ENCODE measurements at regions not wholly inside any gene's neighbourhood (a gene's known extent, or its start where the extent isn't known, plus 50 kb on each side); places are given as distances from the start of the nearest gene placed in this dataset.

DNA sequence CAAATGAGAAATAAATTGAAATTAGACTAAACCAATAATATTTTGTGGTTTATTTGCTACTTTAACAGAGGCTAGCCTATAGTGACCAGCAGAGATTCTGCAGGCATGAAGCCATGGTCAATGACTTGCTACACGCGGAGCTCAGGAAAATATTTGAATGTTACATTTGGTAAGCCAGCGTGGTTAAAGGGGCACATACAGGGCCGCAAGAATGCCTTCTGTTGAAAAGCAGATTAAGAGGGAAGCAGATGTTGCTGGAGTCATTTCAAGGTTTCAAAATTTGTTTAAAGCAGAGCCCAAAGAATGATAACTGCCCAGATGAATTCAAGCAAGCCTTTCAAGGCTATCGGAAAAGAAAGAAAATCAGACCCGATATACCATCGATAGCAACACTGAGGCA lies 294.3 kb upstream of the MAN1A1 start:
- BruUV-seq (replicated peaks) = no TSS peak

More for the DNA sequence above, 294.3 kb upstream of the MAN1A1 start:
- ChIA-PET CTCF (no interaction called here), POLR2A (ENCODE audit: unreplicated experiment) (no interaction called here)
- Histone ChIP-seq H3K27ac (ENCODE audit: insufficient read depth, low read length) (no peak overlapping the region), H3K9me1 (ENCODE audit: insufficient read depth, low read length) (no peaks in the 10 kb centered on the region), H3K4me2 (ENCODE audit: low read depth, low read length) (no peak overlapping the region), H2AFZ (replicated peaks; ENCODE audit: low read length, poor library complexity) (no peak overlapping the region), H3K18ac (ENCODE audit: low read depth, low read length) (no peak overlapping the region), H4K5ac (ENCODE audit: low read depth, low read length) (no peak overlapping the region), H3K9ac (ENCODE audit: low read depth, low read length) (no peak overlapping the region), H2AK5ac (ENCODE audit: low read depth, low read length) (no peak overlapping the region), H2BK5ac (ENCODE audit: low read depth, low read length, poor library complexity, severe bottlenecking) (no peak overlapping the region), H3K4me1 (ENCODE audit: control insufficient read depth, insufficient read depth, low read length) (no peaks in the 10 kb centered on the region), H3K4me3 (ENCODE audit: insufficient read depth, low read depth, low read length) (no peak overlapping the region), H2BK20ac (ENCODE audit: low read depth, low read length) (no peak overlapping the region), H3K4ac (ENCODE audit: low read depth, low read length) (no peak overlapping the region), H4K20me1 (ENCODE audit: insufficient read depth, low read length) (no peaks in the 10 kb centered on the region), H2AK9ac (replicated peaks; ENCODE audit: low read depth, low read length, poor library complexity) (no peak overlapping the region), H3K79me1 (ENCODE audit: low read depth in 1 of 2, low read length in 2 of 2) (no peaks in the 10 kb centered on the region), H2BK120ac (ENCODE audit: low read depth, low read length) (no peak overlapping the region), H3K27me3 (ENCODE audit: control insufficient read depth, insufficient read depth, low read length) (no peaks in the 10 kb centered on the region), H4K91ac (ENCODE audit: insufficient read depth, low read depth, low read length) (no peak overlapping the region), H3K23ac (ENCODE audit: low read depth, low read length) (no peak overlapping the region), H3K9me3 (ENCODE audit: control insufficient read depth, insufficient read depth, low read length) (no peaks in the 10 kb centered on the region), H3K36me3 (ENCODE audit: control insufficient read depth, insufficient read depth, low read length) (no peaks in the 10 kb centered on the region), H3K56ac (ENCODE audit: extremely low read depth, insufficient read depth, low read length) (no peak overlapping the region), H2BK15ac (ENCODE audit: low read depth, low read length) (no peak overlapping the region), H3K14ac (replicated peaks; ENCODE audit: low read depth, low read length) (no peak overlapping the region), H4K8ac (ENCODE audit: low read depth in 2 of 2, low read length in 2 of 2) (no peak overlapping the region)
- ATAC-seq (ENCODE audit: low read depth) = no peak
- 90% methylated on average over 5 of the region's 7 CpGs; no CpG with 5 or more reads in 1 of the 2 experiments for WGBS, 2 experiments (ENCODE audit: extremely low coverage in 2 of 2, insufficient read length in 1 of 2)
- TF ChIP-seq MAFK (IDR thresholded peaks at IDR 0.05; ENCODE audit: low read depth, low read length) (no peak), RAD21 (IDR thresholded peaks at IDR 0.05; ENCODE audit: low read length) (no peak), FOS (IDR thresholded peaks at IDR 0.05; ENCODE audit: low read depth, low read length) (no peak), MAZ (IDR thresholded peaks at IDR 0.05; ENCODE audit: borderline replicate concordance, low read depth, low read length) (no peak), NFE2L2 (IDR thresholded peaks at IDR 0.05; ENCODE audit: low read depth, low read length) (no peak)
- TF ChIP-seq, protein P1, sequence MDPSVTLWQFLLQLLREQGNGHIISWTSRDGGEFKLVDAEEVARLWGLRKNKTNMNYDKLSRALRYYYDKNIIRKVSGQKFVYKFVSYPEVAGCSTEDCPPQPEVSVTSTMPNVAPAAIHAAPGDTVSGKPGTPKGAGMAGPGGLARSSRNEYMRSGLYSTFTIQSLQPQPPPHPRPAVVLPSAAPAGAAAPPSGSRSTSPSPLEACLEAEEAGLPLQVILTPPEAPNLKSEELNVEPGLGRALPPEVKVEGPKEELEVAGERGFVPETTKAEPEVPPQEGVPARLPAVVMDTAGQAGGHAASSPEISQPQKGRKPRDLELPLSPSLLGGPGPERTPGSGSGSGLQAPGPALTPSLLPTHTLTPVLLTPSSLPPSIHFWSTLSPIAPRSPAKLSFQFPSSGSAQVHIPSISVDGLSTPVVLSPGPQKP (IDR thresholded peaks at IDR 0.05; ENCODE audit: borderline replicate concordance, low read depth, low read length) = no peak
- in situ Hi-C loops (cut with MboI; ENCODE audit: low sequenced_read_pairs) = no loop called here
- intact Hi-C loops (cut with micrococcal nuclease) = no loop called here
- no peak for DNase-seq
- dilution Hi-C loops (cut with HindIII; ENCODE audit: low sequenced_read_pairs, unreplicated experiment) = no loop called here

All from IMR-90 (cell line).